ENCODE measurements at regions not wholly inside any gene's neighbourhood (a gene's known extent, or its start where the extent isn't known, plus 50 kb on each side); places are given as distances from the start of the nearest gene placed in this dataset.

GRCh38 chr6:14254505-14254904 is 136.9 kb downstream of the CD83 start:
- DNase-seq (ENCODE audit: low read depth in 2 of 2): no peak

DNA sequence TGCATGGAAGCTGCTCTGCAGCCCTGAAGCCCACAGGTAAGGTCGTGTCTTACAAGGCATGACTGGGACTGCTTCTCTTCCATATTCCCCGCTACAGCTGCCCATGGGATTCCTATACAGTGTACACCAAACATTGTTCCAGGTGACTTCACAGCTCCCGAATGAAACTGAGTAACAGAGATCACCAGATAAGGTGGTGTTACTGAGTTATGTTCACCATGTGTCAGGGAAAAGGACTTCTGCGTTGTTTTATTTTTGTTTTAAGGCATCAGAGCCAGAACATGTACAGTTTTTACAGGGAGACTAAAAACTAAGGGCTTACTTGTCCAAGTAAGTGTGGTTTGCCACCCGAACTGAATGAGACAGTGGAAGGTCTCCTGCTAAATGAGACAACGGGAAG is 138.3 kb downstream of the CD83 start:
- no peak for DNase-seq (ENCODE audit: low read depth in 2 of 2)

- DNase-seq (ENCODE audit: low read depth in 2 of 2): no peak
These were observed 140.5 kb downstream of the CD83 start for GRCh38 chr6:14258117-14258516.

DNA sequence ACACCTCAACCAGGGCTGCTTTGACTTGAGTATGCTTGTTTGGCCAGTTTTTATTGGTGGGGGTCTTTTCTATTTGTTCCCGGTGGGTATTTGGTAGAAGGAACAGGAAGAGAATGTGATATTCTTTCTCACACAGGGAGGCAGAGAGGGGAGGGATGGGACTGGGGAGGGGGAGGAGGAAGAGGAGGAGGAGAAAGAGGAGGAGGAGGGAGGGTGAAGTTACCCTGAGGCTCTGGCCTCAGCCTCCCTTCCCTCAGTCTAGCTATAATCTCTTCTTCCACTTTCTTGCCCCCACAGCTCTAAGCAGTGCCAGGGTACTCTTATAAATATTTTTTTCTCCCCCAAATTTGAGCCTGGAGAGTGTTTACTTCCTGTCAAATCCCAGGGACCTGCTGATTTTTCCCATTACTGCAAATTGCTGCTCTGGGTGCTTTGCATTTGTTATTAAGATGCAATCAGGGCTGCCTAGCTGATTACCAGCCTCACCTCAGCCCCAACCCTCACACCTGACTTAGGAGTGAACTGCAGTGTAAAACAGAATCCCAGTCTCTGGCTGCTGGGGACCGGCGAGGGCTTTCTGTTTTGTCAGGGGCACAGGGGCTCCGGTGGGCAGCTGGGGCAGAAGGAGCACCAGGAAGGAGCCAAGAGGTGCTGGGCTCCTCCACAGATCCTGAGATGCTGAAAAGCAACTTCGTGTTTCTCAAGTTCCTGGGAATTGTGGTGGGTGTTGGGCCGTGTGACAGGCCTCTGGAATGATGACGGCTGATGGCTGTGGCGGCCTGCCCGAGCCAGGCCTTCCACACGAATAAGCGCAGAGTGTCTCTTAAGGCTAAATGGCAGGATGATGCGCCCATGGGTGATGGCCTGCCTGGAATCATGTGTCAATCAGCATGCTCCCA is 141.4 kb downstream of the CD83 start:
- no peak for DNase-seq (ENCODE audit: low read depth in 2 of 2)

GRCh38 chr6:14259594-14260152 is 142.1 kb downstream of the CD83 start:
- DNase-seq (ENCODE audit: low read depth in 2 of 2): no peak

DNA sequence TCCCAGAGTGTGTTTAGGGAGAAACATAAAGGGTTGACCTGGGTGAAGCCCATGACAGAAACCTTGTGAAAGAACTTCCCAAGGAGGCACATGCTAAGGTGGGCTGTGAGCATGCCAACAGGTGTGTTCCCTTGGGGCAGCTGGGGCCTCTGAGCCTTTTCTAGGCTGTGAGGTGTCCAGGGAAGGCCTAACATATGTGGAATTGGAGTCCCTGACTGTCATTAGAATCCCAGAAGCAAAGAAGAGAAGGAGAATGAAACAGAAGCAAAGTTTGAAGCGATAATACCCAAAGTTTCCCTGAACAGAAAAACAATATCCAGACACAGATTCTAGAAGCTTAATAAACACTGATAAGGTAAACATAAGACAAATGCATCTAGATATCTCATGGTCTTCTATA is 143.3 kb downstream of the CD83 start:
- DNase-seq (ENCODE audit: low read depth in 2 of 2): no peak

DNA sequence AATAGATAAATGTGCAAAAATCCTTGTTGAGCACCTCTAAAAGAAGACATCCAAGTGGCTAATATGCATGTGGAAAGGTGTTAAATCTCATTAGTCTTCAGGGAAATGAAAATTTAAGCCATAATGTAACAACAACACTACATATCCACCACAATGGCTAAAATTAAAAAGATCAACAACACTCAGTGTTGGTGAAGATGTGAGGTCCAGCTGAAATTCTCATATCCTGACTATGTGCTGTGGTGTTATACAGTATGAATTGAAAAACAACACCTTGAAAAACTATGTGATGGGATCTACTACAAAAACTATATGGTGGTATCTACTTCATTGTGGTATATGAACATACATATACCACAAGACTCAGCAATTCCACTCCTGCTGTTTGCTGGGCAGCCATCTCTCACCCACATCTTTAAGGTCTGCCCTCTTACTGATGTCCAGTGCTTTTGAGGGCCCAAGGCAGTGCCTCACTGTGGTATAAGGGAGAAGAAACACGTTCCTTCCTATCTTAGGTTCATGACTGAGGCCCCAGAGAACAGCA is 146.4 kb downstream of the CD83 start:
- no peak for DNase-seq (ENCODE audit: low read depth in 2 of 2)

DNA sequence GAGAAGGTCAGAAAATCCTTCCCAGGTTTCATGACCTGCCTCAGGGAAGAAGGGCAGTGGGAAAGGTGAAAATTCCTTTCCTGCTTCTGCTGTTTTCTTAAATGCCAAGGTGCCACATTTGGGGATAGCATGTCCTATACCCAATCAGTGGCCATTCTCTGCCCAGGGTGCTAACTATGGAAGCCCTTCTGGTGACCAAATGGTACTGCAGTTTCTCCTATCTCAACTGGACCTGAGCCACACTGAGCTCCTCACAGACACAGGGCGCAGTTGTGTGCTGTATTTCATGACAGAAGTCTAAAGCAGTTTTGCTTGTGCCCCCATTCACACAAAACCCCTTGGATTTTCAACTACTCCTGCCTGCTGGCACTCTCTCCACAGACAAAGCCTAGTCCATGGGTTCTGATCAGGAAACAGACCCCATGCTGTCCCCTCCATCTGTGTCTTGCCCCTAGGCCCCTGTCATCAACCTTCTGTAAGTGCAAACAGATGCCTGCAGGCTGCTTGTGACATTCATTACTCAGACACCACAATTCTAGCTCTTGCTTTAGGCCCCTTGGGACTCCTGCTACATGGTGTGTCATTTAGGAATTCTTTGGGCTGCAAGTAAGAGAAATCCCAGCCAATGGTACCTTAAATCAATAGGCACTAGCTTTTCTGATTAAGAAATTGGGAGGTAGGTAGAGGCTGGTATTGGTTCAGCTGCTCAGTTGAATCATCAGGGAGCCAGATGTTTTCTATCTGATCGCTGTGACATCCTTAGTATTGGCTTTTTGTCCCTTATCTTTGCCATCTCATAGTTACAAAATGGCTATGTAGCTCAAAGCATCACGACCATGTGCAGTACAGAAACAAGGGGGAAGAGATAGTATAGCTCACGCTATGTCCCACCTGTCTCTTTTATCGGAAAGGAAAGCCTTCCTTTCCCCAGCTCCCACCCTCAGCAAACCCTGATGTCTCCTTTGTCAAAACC is 147.8 kb downstream of the CD83 start:
- no peak for DNase-seq (ENCODE audit: low read depth in 2 of 2)

GRCh38 chr6:14266266-14266665 is 148.7 kb downstream of the CD83 start:
- DNase-seq (ENCODE audit: low read depth in 2 of 2): no peak

GRCh38 chr6:14267885-14268660 is 150.5 kb downstream of the CD83 start:
- no peak for DNase-seq (ENCODE audit: low read depth in 2 of 2)

GRCh38 chr6:14269436-14269835 is 151.9 kb downstream of the CD83 start:
- DNase-seq (ENCODE audit: low read depth in 2 of 2): no peak

- no peak for DNase-seq (ENCODE audit: low read depth in 2 of 2)
These were observed 152.7 kb downstream of the CD83 start for GRCh38 chr6:14270142-14270893.

GRCh38 chr6:14270925-14271788 is 153.6 kb downstream of the CD83 start:
- DNase-seq (ENCODE audit: low read depth in 2 of 2): no peak

GRCh38 chr6:14271789-14272736 is 154.5 kb downstream of the CD83 start:
- no peak for DNase-seq (ENCODE audit: low read depth in 2 of 2)

GRCh38 chr6:14272737-14273085 is 155.1 kb downstream of the CD83 start:
- DNase-seq (ENCODE audit: low read depth in 2 of 2): no peak

DNA sequence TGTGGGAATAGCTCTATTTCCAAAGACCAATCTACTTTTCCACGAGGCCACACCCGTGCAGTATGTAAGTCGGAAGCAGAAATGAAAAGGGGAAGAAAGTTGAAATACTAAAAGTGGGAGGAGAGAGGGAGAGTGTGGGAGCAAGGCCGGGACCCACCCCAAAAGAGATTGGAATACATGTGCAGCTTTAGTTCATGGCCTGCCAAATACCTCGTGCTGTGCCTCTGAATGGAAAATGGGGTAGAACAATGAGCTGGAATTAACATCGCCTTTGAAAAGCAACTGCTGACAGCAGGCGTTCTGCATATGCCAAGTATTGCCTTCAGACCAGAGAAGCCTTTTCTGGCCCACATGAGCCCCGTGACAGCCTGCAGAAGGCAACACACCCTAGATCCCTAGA is 155.6 kb downstream of the CD83 start:
- no peak for DNase-seq (ENCODE audit: low read depth in 2 of 2)

GRCh38 chr6:14274016-14274415 is 156.4 kb downstream of the CD83 start:
- no peak for DNase-seq (ENCODE audit: low read depth in 2 of 2)

All from stimulated activated CD8-positive, alpha-beta memory T cell treated with anti-CD3 and anti-CD28 coated beads, Interleukin-2, amount 100 ng/mL, for 1 hour (primary cell).